T-helper 1 cell (primary cell): ENCODE measurements at regions not wholly inside any gene's neighbourhood (a gene's known extent, or its start where the extent isn't known, plus 50 kb on each side); places are given as distances from the start of the nearest gene placed in this dataset.

Experiments
- DNase-seq, 5 donors: peaks; one replicate each; pipeline ENCODE4 v3.0.0-alpha.2; 2012 to 2020

DNA sequence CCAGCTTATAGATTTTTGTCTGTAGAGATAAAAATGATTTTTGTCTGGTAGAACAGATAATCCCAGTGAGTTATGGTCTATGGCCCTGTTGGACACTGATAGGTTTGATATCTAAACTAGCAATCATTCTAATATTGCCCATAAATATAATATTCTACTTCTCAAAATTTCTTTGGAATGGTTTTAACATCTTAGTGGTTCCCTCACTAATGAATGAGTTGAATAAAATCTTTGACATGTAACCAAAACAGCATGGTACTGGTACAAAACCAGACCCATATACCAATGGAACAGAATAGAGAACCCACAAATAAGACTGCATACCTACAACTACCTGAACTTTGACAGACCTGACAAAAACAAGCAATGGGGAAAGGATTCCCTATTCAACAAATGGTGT lies 219.7 kb downstream of the SEC61B start:
- no peak for DNase-seq

- DNase-seq, result no peak
These were observed 223.3 kb downstream of the SEC61B start for GRCh38 chr9:99445371-99445891.

- DNase-seq, result no peak
These were observed 223.8 kb downstream of the SEC61B start for GRCh38 chr9:99445920-99446319.

DNA sequence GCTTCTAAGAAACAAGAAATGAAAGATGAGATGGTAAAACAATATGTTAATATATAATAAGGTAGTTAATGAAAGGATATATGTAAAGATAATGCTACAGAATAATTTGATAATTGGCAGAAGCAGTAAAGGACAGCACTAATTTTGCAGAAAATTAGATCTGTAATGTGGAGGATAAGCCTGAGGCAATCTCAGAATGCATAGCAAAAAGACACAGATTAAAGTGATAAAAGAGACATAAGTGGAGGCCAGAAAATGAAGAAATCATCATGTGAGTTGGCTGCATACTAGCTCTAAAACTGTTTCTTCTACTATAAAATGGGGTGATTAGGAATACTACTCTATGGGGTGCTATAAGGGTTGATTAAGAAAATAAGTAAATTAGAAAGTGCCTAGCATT lies 225.9 kb downstream of the SEC61B start:
- DNase-seq, result no peak

DNA sequence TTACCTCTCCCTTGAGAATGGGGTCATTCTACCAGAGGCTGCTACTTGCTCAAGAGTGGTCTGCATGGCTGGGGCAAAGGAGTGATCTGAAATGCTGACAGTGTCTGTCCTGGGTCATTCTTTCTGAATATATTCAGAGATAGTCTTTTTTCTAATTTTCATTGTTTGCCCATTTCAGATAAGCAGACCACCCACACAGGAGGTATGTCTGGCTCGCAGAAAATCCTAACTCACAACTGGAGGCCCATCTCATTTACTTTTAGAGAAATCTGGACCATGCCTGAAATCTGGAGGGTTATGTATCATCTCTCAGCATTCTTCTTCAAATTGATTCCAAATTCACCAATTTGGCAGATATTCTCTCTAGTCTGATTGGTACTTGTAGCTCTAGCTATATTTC lies 227.6 kb downstream of the SEC61B start:
- no peak for DNase-seq

GRCh38 chr9:99451112-99451606 lies 229.1 kb downstream of the SEC61B start:
- DNase-seq, result no peak

GRCh38 chr9:99457406-99457805 lies 235.3 kb downstream of the SEC61B start:
- DNase-seq, result no peak

DNA sequence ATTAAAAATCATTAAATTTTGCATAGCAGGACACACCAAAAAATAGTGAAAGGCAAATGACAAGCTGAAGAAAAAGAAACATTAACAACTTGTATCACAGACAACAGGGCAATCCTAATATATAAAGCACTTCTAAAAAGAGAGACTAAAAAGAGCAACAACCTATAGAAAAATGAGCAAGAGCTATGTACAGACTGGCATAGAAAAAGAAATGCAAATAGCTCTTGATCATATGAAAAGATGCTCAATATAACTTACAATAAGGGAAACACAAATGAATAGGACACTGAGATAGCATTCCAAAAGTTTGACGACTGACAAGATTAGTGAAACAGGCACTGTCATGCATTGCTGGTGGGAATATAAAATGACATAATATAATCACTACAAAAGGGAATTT lies 235.9 kb downstream of the SEC61B start:
- DNase-seq, result no peak

GRCh38 chr9:99459919-99460318 lies 237.8 kb downstream of the SEC61B start:
- DNase-seq, result no peak

DNA sequence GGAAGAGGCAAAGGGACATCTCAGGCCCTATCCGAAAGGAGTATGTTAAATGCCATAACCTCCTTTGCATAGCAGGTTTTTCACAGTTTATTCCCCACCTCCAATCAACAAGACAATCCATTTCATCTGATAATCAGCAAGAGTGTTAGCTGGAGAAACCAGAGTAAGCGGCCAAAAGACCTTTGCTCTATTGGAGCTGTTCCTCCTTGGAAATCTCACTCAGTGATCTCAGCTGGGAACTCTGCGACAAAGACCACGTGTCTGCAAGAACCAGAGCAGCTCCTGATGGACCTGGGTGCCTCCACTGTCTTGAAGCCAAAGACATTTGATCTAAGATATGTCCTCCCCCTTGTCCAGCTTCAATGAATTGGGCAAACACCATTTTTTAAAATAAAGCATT lies 241.0 kb downstream of the SEC61B start:
- DNase-seq, result no peak

DNA sequence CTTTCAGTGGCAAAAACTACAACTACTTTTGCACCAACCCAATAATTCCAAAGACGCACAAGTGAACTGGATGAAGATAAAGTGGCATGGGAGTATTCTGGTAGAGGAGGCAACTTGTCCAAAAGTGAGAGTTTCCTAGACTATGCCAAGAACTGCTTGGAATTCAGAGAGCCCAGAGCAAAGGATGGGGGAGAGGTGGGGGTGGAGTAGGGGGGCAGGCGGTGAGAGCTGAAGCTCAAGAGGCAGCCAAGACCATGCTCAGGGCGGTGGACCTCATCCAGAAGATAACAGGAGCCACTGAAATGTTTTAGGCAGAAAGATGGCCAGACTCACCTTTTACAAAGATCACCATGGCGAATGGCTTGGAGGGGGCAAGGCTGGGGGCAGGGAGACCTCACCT lies 242.5 kb downstream of the SEC61B start:
- no peak for DNase-seq

- no peak for DNase-seq
These were observed 243.3 kb downstream of the SEC61B start for GRCh38 chr9:99465231-99465907.

DNA sequence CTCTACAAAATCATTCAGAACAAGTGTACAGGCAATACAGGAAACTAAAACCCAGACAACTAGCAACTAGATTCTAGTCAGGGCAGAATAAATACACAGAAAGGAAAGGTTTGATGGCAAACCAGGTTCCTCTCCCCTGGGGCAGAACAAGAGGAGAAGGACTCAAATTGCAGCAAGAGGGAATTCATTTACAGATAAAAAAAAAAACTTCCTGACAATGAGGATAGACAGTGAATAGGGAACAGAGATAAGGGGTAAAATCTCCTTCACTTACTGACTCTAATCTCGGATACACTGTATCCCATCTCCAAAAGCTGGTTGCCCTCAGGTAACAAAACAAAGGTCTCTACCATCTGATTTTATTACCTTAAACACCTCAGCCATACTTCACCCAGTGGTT lies 244.0 kb downstream of the SEC61B start:
- DNase-seq, result no peak

DNA sequence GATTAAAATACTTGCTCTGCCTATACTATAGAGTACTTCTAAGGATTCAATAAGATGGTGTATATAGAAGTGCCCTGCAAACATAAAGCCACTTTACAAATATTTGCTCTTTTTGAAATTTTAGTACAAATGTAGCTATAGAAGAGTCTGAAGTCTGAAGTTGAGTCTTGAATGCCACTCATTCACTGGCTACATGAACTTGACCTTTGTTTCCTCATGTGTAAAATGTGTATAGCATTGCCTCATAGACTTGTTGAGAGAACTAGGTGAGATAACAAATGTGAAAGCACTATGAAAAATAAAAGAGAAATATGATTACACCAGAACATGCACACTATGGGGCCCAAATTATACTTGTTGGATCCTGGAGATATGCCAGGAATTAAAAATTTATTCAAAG lies 244.7 kb downstream of the SEC61B start:
- DNase-seq, result no peak

DNA sequence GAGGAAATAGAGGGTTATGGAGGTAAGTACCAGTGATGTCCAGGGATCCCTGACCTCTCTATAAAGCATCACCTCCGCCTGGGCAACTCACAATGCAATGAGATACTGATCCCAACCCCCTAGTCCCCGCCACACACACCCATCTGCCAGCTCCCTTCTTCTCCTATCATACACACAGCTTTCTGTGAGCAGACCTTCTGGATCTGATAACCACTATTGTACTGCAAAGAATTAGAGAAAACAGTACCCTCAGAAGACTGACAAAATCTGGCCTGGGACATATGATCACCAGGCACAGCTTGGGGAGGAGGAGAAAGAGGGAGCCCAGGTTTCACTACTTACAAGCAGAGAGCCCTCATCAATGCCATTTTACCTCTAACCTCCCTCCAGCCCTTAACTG lies 249.0 kb downstream of the SEC61B start:
- DNase-seq, result no peak

DNA sequence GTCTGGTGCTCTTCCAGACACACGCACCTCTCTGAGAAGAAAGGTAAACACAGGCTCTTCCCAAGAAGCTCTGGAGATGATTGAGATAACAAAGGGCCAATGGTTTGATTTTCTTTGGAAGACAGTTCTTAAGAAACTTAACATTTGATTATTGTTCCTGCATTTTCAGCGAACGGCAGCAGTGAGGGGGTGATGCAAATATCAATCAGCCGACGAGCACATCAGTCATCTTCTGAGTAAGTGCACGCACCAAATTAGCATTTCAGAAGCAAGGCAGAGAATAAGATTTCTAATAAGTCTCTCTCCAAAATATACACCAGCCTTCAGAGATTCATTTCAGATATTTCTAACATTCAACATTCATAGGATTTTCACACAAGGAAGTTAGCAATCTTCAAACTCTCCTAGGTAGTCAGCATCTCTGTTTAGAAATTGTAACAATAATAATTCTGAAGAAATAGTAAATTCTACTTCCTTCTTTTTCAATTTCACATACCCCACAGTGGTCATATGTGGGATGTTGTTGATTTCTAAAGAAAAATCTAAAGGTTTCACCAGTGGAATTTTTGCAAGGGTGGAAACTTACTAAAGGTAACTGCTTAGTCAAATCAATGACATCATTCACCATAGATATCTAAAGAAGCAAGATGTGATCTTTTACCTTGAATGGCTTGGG lies 250.3 kb downstream of the SEC61B start:
- no peak for DNase-seq

- DNase-seq, result no peak
These were observed 250.8 kb downstream of the SEC61B start for GRCh38 chr9:99472916-99473245.

- no peak for DNase-seq
These were observed 252.1 kb downstream of the SEC61B start for GRCh38 chr9:99474186-99474585.

DNA sequence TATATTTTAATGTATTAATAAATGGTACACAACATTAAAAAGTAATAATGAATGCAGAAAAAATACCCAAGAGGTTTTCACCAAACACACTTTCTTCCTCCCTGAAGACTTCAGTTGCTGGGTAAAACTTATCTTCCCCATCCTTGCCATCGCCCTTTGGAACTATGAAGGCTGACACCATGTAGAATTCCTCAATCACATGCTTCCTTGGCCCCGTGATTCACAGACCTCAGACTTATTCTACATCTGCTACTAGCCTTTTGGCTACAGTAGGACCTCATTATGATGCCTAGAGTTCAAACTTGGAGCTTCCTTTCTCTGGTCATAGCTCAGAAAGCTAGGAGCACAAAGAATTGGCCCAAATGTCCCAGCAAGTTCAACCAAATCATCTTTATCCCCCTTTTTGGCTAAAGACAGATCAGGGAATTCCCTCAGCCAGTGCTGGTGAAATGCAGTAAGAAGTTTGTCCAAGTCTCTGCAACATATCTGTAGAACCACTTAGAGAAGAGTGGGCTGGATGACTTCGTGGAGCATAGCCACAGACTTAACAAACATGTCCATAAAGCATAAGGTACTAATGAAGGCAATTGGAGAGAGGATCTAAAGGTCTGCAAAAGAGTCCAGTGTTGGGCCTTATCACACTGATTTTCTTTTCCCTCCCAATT lies 253.5 kb downstream of the SEC61B start:
- no peak for DNase-seq

DNA sequence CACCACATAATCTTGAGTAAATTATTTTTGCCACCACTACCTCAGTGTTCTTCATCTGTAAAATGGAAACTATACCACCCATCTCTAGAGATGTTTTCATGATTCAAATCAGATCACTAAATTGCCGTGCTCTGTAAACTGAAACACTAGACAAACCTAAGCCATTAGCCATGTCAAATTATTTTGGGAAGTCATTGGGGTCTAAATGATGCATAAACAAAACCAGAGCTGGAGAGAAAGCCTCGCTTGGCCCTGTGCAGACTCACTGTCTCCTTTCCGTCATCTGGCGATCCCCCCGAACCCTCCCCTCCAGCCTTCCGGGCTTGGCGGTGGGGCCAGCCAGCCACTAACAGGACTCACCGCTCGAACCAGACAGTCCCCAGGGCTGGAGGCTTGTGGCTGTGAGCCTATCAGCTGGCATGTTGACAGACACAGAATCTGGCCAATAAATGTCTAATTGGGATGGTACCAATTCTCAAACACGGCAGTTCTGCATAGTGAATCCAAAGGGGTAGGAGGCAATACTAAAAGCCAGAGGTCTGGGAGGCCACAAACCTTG lies 256.5 kb downstream of the SEC61B start:
- no peak for DNase-seq

DNA sequence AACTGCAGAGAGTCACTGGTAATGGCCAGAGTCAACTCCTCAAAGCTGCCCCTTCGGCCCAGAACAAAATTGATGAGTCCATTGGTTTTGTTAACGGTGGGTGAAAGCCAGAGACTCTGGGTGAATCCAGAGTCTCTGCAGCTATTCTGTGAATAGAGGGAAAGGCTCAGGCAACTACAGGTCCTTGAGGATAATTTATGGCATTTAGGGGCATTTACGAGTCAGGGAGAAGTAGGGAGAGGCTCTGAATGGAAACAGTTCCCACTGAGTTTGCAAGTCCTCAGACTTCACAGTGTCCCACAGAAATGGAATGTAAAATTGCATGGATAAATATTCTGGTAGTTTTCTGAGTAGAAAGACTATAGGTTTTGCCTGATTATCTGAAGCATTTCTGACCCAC lies 257.8 kb downstream of the SEC61B start:
- DNase-seq, result no peak

- DNase-seq, result no peak
These were observed 263.4 kb downstream of the SEC61B start for GRCh38 chr9:99485459-99485858.

- no peak for DNase-seq
These were observed 264.6 kb downstream of the SEC61B start for GRCh38 chr9:99486684-99487083.
